Renal cortical epithelial cell (primary cell): ENCODE measurements at regions not wholly inside any gene's neighbourhood (a gene's known extent, or its start where the extent isn't known, plus 50 kb on each side); places are given as distances from the start of the nearest gene placed in this dataset.
"Not testable (repeated sequence)": the region's sequence is repeated elsewhere in the genome, so short reads cannot be mapped to it uniquely, and the experiment has no call there.

ENCODE experiments used
- DNase-seq: peaks from one replicate; pipeline ENCODE4 v3.0.0-alpha.2; 2011; ENCODE audit warnings: low read depth

DNA sequence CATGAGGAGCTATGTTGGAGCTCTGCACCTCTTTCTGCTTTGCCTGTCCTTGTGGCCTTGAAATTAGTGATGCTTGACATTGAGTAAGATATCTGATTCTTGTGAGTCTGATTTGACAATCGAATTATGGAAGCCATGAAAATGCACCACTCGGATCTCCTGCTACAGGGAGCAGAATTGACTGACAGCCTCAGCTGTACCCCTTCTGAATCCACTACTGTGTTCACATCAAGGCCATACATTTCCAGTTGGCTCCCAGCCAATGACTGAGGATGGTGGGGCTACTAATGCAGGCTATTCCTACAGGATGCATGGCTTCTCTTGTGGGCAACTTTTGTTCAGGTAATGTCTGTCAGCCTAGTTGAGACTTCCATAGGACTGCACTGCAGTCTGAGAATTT lies 321.9 kb downstream of the REEP3 start:
- DNase-seq: no peak

DNA sequence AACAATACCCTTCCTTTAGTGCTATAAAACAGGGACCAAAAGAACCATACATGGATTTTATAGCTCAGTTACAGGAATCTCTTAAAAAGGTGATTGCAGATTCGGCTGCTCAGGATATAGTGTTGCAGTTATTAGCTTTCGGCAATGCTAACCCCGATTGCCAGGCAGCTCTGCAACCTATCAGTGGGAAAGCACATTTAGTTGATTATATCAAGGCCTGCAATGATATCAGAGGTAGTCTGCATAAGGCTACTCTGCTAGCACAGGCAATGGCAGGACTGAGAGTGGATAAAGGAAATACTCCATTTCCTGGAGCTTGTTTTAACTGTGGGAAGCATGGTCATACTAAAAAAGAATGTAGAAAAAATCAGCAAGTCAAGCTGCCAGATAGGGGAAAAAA lies 327.7 kb downstream of the REEP3 start:
- not testable (repeated sequence) for DNase-seq

DNA sequence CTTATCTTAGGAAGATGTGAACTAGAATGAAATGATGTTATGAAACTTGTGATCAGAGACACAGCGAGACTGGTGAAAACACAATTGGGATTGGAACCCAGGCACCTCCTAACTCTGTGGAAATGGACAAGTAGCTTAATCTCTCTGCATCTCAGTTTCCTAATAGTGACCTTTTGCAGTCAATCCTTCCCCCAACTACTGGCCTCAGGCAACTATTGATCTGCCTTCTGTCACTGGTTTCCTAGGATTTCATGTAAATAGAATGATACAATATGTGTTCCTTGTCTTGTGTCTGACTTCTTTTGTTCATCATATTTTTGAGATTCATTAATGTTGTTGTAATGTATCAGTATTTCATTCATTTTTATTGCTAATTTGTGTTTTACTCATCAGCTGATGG lies 341.7 kb downstream of the REEP3 start:
- DNase-seq: no peak

DNA sequence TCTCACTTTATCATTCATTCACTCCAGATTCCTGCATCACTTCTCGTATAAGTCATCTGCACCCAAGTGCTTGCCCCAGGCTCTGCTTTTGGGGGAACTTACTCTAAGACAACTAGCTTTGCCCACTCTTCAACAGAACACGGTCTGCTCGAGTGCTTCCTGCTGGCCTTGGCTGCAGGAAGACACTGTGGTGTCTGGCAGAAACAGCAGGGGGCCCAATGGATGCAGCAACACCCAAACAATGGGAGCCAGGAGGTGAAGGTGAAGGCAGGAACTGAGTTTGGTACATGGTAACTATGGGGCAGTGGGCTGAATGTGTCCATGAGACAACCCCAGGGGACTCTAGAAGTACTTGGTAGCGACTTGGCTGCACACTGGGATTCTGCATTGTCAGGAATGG lies 344.0 kb downstream of the REEP3 start:
- DNase-seq: no peak

DNA sequence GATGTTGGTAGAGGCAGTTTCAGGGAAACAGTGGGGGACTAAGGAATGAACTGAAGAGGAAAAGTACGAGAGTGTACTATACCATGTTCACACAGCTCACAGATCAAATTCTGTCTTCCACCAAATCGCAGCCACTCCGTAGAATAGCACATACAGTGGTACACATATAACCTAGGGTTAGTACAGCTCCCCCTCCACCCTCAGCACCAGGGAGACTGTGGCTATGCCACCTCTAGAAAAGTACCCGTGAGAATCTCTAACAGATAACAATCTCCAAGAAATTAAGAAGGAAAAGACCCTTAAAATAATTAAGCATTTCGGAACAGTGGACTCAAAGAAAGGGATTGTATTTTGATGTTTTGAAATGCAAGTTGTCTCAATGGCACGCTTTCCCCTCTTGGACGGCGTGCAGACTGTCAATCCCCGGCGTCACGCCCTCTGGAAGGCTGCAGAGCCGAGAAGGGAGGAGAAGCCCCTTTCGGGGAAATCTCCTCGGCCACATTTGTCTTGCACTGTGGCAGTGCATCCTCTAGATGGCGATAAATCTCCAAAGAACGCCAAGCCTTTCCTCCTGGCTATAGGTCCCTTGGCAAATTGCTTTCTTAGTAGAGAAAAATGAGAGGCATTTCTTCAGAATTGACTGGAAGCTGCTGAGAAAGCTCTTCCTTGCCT lies 345.0 kb downstream of the REEP3 start:
- peak; percentile 47 for DNase-seq

DNA sequence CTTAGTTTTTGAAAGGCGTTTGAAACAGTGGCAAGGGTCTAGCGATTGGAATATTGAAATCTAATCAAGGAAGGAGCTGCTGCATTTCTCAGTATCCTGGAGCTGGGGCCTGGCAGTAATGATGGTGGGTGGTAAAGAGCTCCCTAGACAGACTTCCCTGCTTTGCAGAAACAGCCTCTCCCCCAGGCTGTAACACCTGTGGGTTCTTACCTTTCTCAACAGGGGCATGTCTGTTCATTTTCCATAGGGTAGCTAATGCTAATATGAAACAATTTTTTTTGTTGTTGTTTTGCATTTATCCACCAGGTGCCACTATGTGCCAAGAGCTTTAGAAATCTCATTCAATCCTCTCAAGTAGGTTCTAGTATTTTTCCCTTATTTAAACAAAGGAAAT lies 345.5 kb downstream of the REEP3 start:
- DNase-seq: peak; percentile 28

DNA sequence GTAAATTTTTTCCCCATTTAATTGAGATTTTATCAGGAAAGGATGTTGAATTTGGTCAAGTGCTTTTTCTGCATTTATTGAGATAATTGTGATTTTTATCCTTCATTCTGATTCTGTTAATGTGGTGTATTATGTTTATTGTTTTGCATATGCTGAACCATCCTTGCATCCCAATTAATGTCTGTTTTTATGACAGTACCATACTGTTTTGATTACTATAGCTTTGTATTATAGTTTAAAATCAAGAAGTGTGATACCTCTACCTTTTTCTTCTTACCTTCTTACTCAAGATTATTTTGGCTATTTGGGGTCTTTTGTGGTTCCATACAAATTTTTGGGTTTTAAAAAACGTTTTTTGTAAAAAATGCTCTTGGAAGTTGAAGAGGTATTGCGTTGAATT lies 357.2 kb downstream of the REEP3 start:
- no peak for DNase-seq

DNA sequence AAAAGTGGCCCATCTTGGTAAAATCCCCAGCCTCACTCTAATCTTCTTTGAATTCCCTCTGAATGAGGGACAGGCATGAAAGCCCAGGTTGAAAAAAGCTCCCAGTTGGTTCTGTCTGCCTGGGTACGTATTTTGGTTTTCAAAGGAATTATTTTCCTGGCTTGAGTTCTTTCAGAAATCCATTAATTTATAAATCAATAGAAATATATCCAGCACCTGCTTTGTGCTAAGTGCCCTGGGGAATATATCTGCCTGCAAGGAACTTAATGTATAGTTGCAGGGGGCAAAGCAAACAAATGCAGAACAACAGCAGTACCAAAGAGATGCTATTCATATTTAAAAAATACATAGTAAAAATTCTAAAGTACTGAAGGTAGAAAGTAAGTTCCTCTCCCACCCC lies 362.7 kb downstream of the REEP3 start:
- DNase-seq: no peak

DNA sequence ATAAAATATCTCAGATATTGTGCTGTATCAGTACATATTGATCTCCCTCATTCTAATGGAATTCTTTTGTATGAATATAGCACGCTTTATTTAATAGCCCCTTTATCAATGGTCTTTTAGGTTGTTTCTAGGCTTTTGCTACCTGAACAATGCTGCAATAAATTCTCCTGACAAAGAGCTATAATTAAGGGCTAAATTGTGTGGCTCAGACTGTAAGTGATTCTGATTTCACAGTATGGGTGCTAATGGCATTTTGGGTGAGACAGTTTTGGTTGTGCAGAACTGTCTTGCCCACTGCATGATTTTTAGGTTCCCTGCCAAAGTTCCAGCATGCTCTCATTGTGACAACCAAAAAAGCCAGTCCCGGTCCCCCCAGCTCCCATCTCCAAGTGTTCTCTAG lies 363.2 kb downstream of the REEP3 start:
- no peak for DNase-seq

DNA sequence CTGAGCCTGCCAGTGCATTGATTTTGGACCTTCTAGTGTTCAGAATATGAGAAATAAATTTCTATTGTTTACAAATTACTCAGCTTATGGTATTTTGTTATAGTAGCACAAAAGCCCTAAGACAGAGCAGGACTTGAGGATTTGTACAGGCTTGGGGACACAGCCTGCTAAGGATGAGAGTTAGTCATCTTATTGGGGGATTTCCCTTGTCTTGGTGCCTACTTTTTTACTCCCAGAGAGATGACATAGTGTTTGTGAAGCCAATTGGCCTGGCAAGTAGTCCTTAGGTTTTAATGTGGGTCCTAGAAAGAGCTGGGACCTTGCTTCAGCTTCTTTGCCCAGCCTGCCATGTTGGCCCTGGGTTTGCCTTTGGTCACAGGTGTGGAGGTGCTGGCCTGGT lies 364.0 kb downstream of the REEP3 start:
- no peak for DNase-seq

DNA sequence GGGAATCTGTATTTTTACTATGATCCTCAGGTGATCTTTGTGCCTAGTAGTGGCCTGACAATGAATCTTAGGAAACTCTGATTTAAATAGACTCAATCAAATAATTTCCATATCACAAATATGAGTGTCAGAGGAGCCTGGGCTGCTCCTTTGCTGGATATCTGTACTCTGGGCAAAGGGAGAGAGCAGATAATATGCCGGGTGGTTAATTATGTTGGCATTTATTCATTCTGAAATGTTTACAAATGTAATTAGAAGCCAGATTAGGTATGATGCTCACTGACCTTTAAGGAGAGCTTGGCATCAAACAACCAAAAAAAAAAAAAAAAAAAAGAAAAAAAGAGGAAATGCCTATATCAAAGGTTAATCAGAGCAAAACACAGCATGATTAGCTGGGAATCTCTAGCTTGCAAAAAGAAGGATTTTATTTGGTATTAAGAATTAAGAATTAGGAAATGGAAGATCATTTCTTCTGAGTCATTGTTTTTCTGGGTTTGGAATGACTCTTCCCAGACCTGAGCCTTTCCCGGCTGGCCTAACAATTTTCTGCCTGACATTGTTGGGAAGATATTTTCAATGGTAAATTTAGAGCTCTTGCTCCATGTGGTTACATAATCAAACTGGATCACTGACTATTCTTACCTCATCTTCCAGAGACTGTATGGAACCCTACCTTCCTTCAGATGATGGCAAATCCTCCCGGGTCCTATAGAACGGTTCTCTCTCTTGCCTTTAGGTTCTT lies 365.3 kb downstream of the REEP3 start:
- DNase-seq: no peak

DNA sequence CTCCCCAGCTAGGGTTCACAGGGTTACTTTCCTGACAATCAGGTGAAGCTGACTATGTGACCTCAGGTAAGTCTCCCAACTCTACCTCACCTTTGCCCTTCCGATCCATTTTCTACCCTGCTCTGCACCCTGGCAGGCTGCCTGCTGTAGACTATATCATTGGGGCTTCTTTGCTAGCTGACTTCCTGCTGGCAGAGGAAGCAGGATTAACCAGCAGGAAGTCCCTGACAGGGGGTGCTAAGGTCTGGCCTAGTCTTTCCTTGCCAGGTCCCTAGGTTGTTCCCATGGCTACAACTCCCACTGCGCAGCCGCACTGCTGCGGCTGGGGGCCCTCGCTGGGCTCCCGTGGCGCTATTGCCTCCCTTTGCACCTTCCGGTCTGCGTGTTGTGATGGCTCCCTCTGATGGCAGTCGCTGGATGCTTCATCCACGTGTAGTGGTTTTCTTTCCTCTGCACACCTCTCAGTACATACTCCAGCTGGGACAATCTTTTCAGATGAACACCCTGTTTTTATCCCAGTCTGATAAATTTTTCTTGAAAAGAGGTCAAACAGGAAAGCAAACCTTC lies 365.9 kb downstream of the REEP3 start:
- no peak for DNase-seq

DNA sequence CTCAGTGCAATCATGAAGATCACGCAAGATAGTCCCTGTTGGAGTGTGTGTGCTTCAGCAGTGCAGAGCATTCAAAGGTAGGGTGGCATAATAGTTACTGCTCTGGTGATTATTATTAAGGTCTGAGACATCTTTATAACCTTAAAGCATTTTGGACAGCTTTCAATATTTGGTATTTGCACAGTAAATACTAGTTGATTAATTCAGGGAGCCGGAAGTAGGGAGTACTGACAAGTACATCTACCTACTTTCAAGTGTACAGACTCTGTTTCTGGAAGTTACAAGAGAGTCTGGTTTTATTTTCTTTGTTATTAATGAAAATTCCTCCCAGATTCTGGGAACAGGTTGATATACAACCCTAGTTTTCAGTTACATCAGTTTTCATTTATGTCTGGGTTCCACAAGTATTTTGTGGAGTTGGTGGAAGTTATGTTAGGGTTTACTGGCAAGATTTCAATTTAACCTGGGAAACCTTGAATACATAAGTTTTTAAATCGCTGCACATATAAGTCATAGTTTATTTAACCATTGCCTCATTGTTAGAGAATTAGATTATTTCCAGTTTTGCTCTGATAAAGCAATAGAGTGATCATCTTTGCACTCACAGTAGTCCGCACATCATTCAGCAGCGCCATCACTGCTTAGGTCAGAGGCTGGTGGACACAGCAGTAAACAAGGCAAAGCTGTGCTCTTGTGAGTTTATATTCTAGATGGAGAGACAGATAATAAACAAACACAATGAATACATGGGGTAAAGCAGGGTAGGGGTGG lies 366.6 kb downstream of the REEP3 start:
- DNase-seq: no peak

DNA sequence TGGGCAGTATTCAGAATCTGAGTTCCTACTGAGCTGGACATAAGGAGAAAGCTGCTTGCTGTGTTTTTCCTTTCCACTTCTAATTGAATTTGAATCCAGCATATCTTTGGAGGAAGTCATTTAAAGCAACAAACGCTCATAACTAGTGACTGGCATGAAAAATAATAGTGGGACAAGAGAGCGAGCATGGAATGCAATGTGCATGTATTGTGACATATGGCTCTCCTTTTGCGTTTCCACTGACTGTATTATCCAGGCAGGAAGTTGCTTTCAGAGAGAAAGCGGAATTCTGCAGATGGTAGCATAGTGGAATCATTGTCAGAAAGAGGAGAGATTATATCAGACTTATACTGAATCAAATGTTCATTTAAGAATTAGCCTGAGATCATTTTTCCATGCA lies 368.6 kb downstream of the REEP3 start:
- DNase-seq: no peak

DNA sequence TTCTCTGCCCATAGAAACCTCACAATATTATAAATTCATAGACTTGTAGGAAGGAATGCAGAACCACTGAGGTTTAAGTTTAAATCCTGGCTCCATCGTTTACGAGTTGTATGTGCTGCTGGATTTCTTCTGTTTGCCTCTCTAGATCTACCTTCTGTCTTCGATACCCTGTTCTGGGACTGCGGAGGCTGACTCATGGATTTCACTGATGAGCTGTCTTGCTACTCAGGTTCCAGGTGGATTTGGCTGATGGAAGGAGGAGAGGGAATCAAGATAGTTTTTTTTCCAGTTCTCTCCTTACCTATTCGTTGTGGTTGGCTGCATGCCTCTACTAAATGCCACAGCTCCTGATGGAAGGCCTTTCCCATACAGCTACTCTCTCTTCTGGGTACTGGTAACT lies 375.8 kb downstream of the REEP3 start:
- no peak for DNase-seq

DNA sequence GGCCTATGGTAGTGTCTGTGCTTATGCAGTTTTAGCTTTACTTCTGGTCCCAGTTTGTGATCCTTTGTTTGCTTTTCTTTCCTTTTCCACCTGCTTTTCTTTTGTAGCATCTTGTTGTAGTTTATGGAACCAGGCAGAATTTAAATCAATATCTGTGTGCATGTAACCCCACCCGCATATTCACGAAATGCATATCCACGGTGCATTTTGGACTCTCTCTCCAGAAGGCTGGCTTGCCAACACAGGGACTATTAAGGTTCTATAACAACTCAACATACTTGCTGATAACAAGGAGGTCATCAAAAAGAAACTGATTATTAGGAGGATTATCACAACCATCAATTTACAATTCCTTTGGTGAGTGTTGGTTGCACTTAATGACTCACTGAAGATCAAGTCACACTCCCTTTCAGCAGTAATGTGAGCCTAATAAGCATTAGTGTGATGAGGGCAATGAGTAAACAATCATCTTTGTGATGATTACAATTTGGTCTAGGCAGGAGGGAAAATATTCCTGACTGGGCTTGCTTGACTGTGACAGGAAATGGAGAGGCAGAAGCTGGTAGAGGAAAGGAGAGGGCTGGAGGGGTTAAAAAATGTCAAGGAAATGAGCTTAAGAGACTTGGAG lies 378.6 kb downstream of the REEP3 start:
- no peak for DNase-seq

DNA sequence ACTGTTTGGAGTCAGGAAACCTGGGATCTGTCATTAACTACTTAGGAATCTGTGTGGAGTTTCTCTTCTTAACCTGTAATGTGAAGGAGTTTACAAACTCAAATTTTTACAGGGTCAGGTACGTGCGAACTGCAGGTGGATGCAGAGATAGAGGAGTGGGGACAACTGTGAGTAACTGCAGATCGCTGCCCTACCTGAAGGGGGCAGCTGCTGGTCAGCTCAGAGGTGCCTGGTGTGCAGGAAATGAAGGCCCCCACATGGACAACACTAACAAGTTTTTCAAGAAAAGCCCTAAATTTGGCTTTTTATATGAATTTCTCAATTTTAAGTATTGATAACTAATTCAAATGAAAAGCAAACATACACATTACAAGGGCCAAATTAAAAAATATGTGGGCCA lies 380.0 kb downstream of the REEP3 start:
- no peak for DNase-seq

DNA sequence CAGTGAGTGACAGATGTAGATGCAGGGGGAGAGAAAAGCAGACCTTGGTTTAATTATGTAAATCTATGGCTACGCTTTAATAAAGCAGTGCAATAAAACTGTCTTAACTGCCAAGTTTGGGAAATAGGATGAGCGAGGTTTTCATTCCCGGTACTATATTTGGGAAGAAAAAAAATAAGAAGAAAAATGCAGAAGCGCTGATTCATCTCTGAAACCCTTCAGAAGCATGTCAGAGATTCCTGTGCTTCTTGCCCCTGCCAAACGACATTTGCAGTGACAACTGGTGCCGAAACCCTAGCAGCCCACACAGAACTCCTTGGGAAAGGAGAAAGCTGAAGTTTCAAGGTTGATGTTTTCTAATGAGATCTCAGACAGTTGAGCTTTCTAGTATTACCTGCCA lies 380.7 kb downstream of the REEP3 start:
- no peak for DNase-seq

DNA sequence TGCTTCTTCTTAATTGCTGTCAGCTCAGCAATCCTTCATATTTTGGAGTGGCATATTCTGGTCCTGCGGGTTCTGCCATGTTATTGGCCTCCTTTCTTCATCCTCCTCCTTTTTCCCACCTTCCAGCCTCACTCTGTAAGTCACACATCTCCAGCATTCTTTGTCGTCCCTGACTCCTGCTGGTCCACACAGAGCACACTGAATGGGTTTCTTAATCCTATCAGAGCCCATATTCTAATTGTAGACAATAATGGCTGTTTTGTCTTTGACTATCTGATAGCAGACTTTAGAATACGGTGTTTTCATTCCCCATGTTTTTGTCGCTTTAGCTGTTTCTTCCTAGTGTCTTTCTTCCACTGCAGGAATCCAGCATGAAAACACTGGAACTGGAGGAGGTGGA lies 389.6 kb downstream of the REEP3 start:
- DNase-seq: no peak

DNA sequence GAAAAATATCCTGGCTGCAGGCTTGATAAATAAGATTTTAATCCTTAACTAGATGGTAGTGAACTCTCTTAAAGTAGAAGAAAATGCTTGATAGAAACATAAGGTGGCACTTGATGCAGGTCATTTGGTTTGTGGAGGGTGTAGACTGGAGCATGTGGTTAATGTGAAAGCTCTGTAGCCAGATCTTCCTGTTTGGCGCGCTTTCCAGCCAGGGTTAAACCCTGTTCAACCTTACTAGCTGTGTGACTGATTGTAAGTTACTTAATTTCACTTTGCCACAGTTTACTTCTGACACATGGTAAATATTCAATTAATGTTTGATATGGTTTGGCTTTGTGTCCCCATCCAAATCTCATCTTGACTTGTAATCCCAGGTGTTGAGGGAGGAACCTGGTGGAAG lies 394.0 kb downstream of the REEP3 start:
- no peak for DNase-seq

DNA sequence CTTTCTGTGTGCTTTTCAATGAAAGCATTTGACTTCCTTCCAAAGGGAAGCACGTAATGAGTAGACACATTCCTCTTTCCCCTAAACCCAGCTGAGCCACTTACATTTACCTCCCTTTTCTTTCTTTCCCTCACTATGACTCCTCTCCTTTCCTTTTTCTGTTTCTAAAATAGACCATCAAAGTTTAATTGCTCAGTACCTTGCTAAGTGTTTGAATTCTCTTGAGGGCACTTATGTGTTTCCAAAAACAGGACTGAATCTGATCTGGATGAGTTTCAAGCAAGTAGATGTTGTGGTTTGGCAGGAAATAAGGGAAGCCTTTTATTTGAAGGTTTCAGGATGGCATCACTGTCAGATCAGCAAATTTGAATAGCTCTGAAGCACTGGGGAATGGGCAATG lies 396.2 kb downstream of the REEP3 start:
- no peak for DNase-seq

DNA sequence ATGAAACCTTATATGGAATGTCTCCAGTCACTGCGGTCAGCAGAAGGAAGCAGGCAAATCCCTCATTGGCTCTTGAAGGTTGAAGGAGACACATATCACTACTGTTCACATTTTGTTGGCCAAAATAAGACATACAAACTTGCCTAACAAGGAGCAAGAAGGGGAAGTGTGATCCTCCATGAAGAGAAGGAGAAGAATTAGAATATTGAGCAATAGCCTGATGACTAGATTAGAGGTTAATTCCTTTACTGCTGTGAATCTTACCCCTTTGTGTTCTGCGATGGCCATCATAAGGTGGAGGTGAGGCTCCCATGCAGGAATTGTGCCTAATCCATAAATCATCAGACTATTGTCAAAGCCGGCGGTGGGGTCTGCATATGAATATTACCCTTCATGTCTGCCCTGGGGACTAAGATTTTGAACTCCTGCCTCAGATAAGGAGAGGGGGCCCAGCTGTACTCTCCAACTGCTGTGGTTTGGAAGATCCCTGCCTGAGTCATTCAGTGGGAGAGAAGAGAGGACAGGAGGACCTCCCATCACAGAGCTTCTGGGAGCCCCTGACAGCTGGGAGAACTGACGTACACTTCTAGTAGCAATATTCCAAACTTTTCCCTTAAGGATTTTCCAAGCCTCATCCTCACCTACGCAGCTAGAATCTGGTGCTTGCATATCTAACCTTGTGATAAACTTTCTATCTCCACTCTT lies 398.5 kb downstream of the REEP3 start:
- no peak for DNase-seq
